ENCODE measurements at regions not wholly inside any gene's neighbourhood (a gene's known extent, or its start where the extent isn't known, plus 50 kb on each side); places are given as distances from the start of the nearest gene placed in this dataset.
"Not testable (repeated sequence)": the region's sequence is repeated elsewhere in the genome, so short reads cannot be mapped to it uniquely, and the experiment has no call there.

GRCh38 chr4:33940281-33940680, 2304.0 kb downstream of the ARAP2 start:
- Histone ChIP-seq H3K9me3 (ENCODE audit: control insufficient read depth, low read length) (no peaks in the 10 kb centered on the region), H3K27ac (ENCODE audit: low read depth, low read length, severe bottlenecking) (no peak overlapping the region), H3K36me3 (ENCODE audit: control insufficient read depth, insufficient read depth, low read length) (no peaks in the 10 kb centered on the region), H3K4me3 (ENCODE audit: extremely low read depth, insufficient read depth, low read length, poor library complexity, severe bottlenecking) (no peak overlapping the region), H3K4me1 (ENCODE audit: control insufficient read depth, insufficient read depth, low read length, poor library complexity, severe bottlenecking) (no peaks in the 10 kb centered on the region)

- no peak overlapping the region for H3K27ac ChIP-seq (ENCODE audit: low read depth, low read length, severe bottlenecking)
- WGBS, 2 experiments (ENCODE audit: insufficient coverage in 2 of 2) = no CpG with 5 or more reads among the region's 1 CpG
- no peak overlapping the region for H3K4me3 ChIP-seq (ENCODE audit: extremely low read depth, insufficient read depth, low read length, poor library complexity, severe bottlenecking)
These were observed 2302.5 kb downstream of the ARAP2 start for GRCh38 chr4:33941854-33942253.

GRCh38 chr4:33948921-33949320, 2295.4 kb downstream of the ARAP2 start:
- no peak overlapping the region for H3K27ac ChIP-seq (ENCODE audit: low read depth, low read length, severe bottlenecking)
- no peaks in the 10 kb centered on the region for H3K4me1 ChIP-seq (ENCODE audit: control insufficient read depth, insufficient read depth, low read length, poor library complexity, severe bottlenecking)
- H3K9me3 ChIP-seq (ENCODE audit: control insufficient read depth, low read length) = no peaks in the 10 kb centered on the region
- no peaks in the 10 kb centered on the region for H3K36me3 ChIP-seq (ENCODE audit: control insufficient read depth, insufficient read depth, low read length)
- no peak overlapping the region for H3K4me3 ChIP-seq (ENCODE audit: extremely low read depth, insufficient read depth, low read length, poor library complexity, severe bottlenecking)

More at GRCh38 chr4:33941854-33942253, 2302.5 kb downstream of the ARAP2 start:
- no peaks in the 10 kb centered on the region for H3K9me3 ChIP-seq (ENCODE audit: control insufficient read depth, low read length)
- no peaks in the 10 kb centered on the region for H3K4me1 ChIP-seq (ENCODE audit: control insufficient read depth, insufficient read depth, low read length, poor library complexity, severe bottlenecking)
- H3K36me3 ChIP-seq (ENCODE audit: control insufficient read depth, insufficient read depth, low read length) = no peaks in the 10 kb centered on the region

GRCh38 chr4:33953848-33954247, 2290.5 kb downstream of the ARAP2 start:
- WGBS, 2 experiments (ENCODE audit: insufficient coverage in 2 of 2) = 97 to 100% methylated on average over 2 to 4 of the region's 4 CpGs
- not testable (repeated sequence) for H3K27ac ChIP-seq (ENCODE audit: low read depth, low read length, severe bottlenecking); H3K4me3 ChIP-seq (ENCODE audit: extremely low read depth, insufficient read depth, low read length, poor library complexity, severe bottlenecking); H3K4me1 ChIP-seq (ENCODE audit: control insufficient read depth, insufficient read depth, low read length, poor library complexity, severe bottlenecking); H3K36me3 ChIP-seq (ENCODE audit: control insufficient read depth, insufficient read depth, low read length); H3K9me3 ChIP-seq (ENCODE audit: control insufficient read depth, low read length)

- Histone ChIP-seq H3K36me3 (ENCODE audit: control insufficient read depth, insufficient read depth, low read length) (no peaks in the 10 kb centered on the region), H3K27ac (ENCODE audit: low read depth, low read length, severe bottlenecking) (no peak overlapping the region), H3K4me1 (ENCODE audit: control insufficient read depth, insufficient read depth, low read length, poor library complexity, severe bottlenecking) (no peaks in the 10 kb centered on the region), H3K4me3 (ENCODE audit: extremely low read depth, insufficient read depth, low read length, poor library complexity, severe bottlenecking) (no peak overlapping the region), H3K9me3 (ENCODE audit: control insufficient read depth, low read length) (no peaks in the 10 kb centered on the region)
- WGBS, 2 experiments (ENCODE audit: insufficient coverage in 2 of 2) = 91 to 95% methylated on average over 10 of the region's 10 CpGs
These were observed 2289.6 kb downstream of the ARAP2 start for GRCh38 chr4:33954759-33955158.

GRCh38 chr4:33959519-33959918, 2284.8 kb downstream of the ARAP2 start:
- Histone ChIP-seq H3K4me3 (ENCODE audit: extremely low read depth, insufficient read depth, low read length, poor library complexity, severe bottlenecking) (no peak overlapping the region), H3K4me1 (ENCODE audit: control insufficient read depth, insufficient read depth, low read length, poor library complexity, severe bottlenecking) (no peaks in the 10 kb centered on the region), H3K9me3 (ENCODE audit: control insufficient read depth, low read length) (no peaks in the 10 kb centered on the region), H3K36me3 (ENCODE audit: control insufficient read depth, insufficient read depth, low read length) (no peaks in the 10 kb centered on the region), H3K27ac (ENCODE audit: low read depth, low read length, severe bottlenecking) (no peak overlapping the region)
- 86 to 88% methylated on average over 1 of the region's 4 CpGs for WGBS, 2 experiments (ENCODE audit: insufficient coverage in 2 of 2)

GRCh38 chr4:33961761-33962160, 2282.6 kb downstream of the ARAP2 start:
- no peaks in the 10 kb centered on the region for H3K9me3 ChIP-seq (ENCODE audit: control insufficient read depth, low read length)
- 71% methylated on average over 1 of the region's 2 CpGs; no CpG with 5 or more reads in 1 of the 2 experiments for WGBS, 2 experiments (ENCODE audit: insufficient coverage in 2 of 2)
- no peak overlapping the region for H3K27ac ChIP-seq (ENCODE audit: low read depth, low read length, severe bottlenecking)
- H3K36me3 ChIP-seq (ENCODE audit: control insufficient read depth, insufficient read depth, low read length) = no peaks in the 10 kb centered on the region
- H3K4me1 ChIP-seq (ENCODE audit: control insufficient read depth, insufficient read depth, low read length, poor library complexity, severe bottlenecking) = no peaks in the 10 kb centered on the region
- H3K4me3 ChIP-seq (ENCODE audit: extremely low read depth, insufficient read depth, low read length, poor library complexity, severe bottlenecking) = no peak overlapping the region

- Histone ChIP-seq H3K9me3 (ENCODE audit: control insufficient read depth, low read length) (peaks cover 11% of the 10 kb centered on the region), H3K36me3 (ENCODE audit: control insufficient read depth, insufficient read depth, low read length) (no peaks in the 10 kb centered on the region), H3K4me1 (ENCODE audit: control insufficient read depth, insufficient read depth, low read length, poor library complexity, severe bottlenecking) (no peaks in the 10 kb centered on the region), H3K27ac (ENCODE audit: low read depth, low read length, severe bottlenecking) (no peak overlapping the region), H3K4me3 (ENCODE audit: extremely low read depth, insufficient read depth, low read length, poor library complexity, severe bottlenecking) (no peak overlapping the region)
- WGBS, 2 experiments (ENCODE audit: insufficient coverage in 2 of 2) = no CpG with 5 or more reads among the region's 1 CpG
These were observed 2277.5 kb downstream of the ARAP2 start for GRCh38 chr4:33966808-33967207.

- H3K4me3 ChIP-seq (ENCODE audit: extremely low read depth, insufficient read depth, low read length, poor library complexity, severe bottlenecking) = no peak overlapping the region
- H3K9me3 ChIP-seq (ENCODE audit: control insufficient read depth, low read length) = peaks cover 8% of the 10 kb centered on the region
- no peaks in the 10 kb centered on the region for H3K4me1 ChIP-seq (ENCODE audit: control insufficient read depth, insufficient read depth, low read length, poor library complexity, severe bottlenecking)
- H3K27ac ChIP-seq (ENCODE audit: low read depth, low read length, severe bottlenecking) = no peak overlapping the region
- no peaks in the 10 kb centered on the region for H3K36me3 ChIP-seq (ENCODE audit: control insufficient read depth, insufficient read depth, low read length)
These were observed 2270.0 kb downstream of the ARAP2 start for GRCh38 chr4:33974270-33974669.

GRCh38 chr4:33975995-33976394, 2268.3 kb downstream of the ARAP2 start:
- H3K36me3 ChIP-seq (ENCODE audit: control insufficient read depth, insufficient read depth, low read length) = no peaks in the 10 kb centered on the region
- H3K9me3 ChIP-seq (ENCODE audit: control insufficient read depth, low read length) = no peaks in the 10 kb centered on the region
- H3K4me3 ChIP-seq (ENCODE audit: extremely low read depth, insufficient read depth, low read length, poor library complexity, severe bottlenecking) = no peak overlapping the region
- no peaks in the 10 kb centered on the region for H3K4me1 ChIP-seq (ENCODE audit: control insufficient read depth, insufficient read depth, low read length, poor library complexity, severe bottlenecking)
- no peak overlapping the region for H3K27ac ChIP-seq (ENCODE audit: low read depth, low read length, severe bottlenecking)

GRCh38 chr4:33979781-33980180, 2264.5 kb downstream of the ARAP2 start:
- not testable (repeated sequence) for H3K4me1 ChIP-seq (ENCODE audit: control insufficient read depth, insufficient read depth, low read length, poor library complexity, severe bottlenecking); H3K27ac ChIP-seq (ENCODE audit: low read depth, low read length, severe bottlenecking); H3K36me3 ChIP-seq (ENCODE audit: control insufficient read depth, insufficient read depth, low read length); H3K9me3 ChIP-seq (ENCODE audit: control insufficient read depth, low read length); H3K4me3 ChIP-seq (ENCODE audit: extremely low read depth, insufficient read depth, low read length, poor library complexity, severe bottlenecking)
- 40 to 93% methylated on average over 1 to 2 of the region's 4 CpGs for WGBS, 2 experiments (ENCODE audit: insufficient coverage in 2 of 2)

GRCh38 chr4:33980361-33980760, 2264.0 kb downstream of the ARAP2 start:
- H3K36me3 ChIP-seq (ENCODE audit: control insufficient read depth, insufficient read depth, low read length) = no peaks in the 10 kb centered on the region

More at GRCh38 chr4:33980361-33980760, 2264.0 kb downstream of the ARAP2 start:
- H3K4me3 ChIP-seq (ENCODE audit: extremely low read depth, insufficient read depth, low read length, poor library complexity, severe bottlenecking) = no peak overlapping the region
- WGBS, 2 experiments (ENCODE audit: insufficient coverage in 2 of 2) = 78 to 86% methylated on average over 1 to 2 of the region's 2 CpGs
- H3K9me3 ChIP-seq (ENCODE audit: control insufficient read depth, low read length) = no peaks in the 10 kb centered on the region
- H3K27ac ChIP-seq (ENCODE audit: low read depth, low read length, severe bottlenecking) = no peak overlapping the region
- H3K4me1 ChIP-seq (ENCODE audit: control insufficient read depth, insufficient read depth, low read length, poor library complexity, severe bottlenecking) = no peaks in the 10 kb centered on the region

All from mesodermal cell (in vitro differentiated cells).